Rectal smooth muscle tissue (tissue), 1 donor: ENCODE measurements at regions not wholly inside any gene's neighbourhood (a gene's known extent, or its start where the extent isn't known, plus 50 kb on each side); places are given as distances from the start of the nearest gene placed in this dataset.

ENCODE experiments used
- H3K27ac ChIP-seq: one replicate; pipeline ENCODE4 v1.7.0; 2013; ENCODE audit warnings: low read depth, low read length, inconsistent platforms
- H3K27me3 ChIP-seq: one replicate; pipeline ENCODE4 v1.7.0; 2013; ENCODE audit warnings: low read length; ENCODE audit not compliant: control insufficient read depth, insufficient read depth
- H3K36me3 ChIP-seq: one replicate; pipeline ENCODE4 v1.7.0; 2013; ENCODE audit warnings: low read length; ENCODE audit not compliant: control insufficient read depth, insufficient read depth
- H3K4me1 ChIP-seq: one replicate; pipeline ENCODE4 v1.7.0; 2013; ENCODE audit warnings: low read length; ENCODE audit not compliant: control insufficient read depth, insufficient read depth
- H3K4me3 ChIP-seq: one replicate; pipeline ENCODE4 v1.7.0; 2013; ENCODE audit warnings: low read length
- H3K9ac ChIP-seq: one replicate; pipeline ENCODE4 v1.7.0; 2013; ENCODE audit warnings: low read length

DNA sequence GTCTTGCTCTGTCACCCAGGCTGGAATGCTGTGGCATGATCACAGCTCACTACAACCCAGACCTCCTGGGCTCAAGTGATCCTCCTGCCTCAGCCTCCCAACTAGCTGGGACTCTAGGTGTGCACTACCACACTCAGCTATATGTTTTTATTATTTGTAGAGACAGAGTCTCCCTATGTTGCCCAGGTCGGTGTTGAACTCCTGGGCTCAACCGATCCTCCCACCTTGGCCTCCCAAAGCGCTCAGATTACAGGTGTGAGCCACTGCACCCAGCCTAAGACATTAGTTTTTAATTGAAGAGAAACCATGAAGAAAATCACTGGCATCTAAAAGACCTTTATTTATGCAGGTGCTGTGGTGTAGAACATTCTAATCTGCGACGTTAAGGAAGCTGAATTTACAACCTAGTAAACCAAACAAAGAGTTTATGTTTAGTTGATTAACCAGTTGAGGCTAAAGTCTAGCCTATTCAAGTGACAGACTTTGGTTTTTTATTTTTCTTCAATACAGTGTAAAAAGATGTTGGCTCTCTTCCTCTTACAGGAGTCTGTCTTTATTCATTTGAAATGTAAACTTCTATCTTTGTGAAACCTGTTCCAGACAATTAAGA is 52.5 kb upstream of the NBL1 start:
- Histone ChIP-seq H3K4me3 (no peak overlapping the region), H3K9ac (no peak overlapping the region), H3K36me3 (no peaks in the 10 kb centered on the region), H3K4me1 (peaks cover 5% of the 10 kb centered on the region), H3K27me3 (no peaks in the 10 kb centered on the region), H3K27ac (no peak overlapping the region)

DNA sequence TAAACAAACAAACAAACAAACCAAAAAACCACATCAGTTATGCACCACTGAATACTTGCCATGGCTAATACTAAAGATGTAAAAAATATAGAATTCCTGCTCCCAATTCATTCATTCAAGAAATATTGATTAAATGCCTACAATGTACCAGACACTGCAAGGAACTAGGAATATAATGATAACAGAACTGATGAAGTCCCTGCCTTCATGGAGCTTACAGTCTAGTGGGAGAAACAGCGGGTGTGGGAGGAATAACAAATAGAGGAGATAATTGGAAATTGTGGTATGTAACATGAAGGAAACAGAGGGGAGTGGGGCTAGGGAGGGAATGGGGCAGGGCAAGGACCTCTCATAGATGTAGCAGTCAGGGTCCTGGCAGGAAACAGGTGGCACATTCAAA is 58.6 kb upstream of the NBL1 start:
- H3K27ac ChIP-seq: no peak overlapping the region
- no peaks in the 10 kb centered on the region for H3K27me3 ChIP-seq
- no peak overlapping the region for H3K4me3 ChIP-seq
- no peaks in the 10 kb centered on the region for H3K36me3 ChIP-seq
- H3K9ac ChIP-seq: no peak overlapping the region
- no peaks in the 10 kb centered on the region for H3K4me1 ChIP-seq

DNA sequence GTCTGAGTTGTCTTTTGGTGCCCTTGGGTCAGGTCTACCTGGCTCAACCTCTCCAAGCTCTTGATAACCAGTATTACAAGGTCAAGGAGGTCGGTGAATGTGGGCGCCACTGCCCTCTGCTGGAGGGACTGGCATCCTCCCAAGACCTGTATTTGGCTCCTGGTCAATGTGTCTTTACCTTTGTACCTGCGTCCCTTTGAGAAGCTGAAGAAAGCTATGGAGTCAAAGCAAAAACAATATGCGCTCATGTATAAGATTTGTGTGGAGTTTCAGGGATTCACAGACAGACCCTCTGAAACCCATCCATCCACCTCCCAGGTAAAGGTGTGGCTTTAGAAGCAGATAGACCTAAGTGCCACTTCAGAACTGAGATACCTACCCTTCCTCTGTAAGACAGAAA is 61.8 kb upstream of the NBL1 start:
- Histone ChIP-seq H3K4me1 (no peaks in the 10 kb centered on the region), H3K27ac (no peak overlapping the region), H3K9ac (no peak overlapping the region), H3K27me3 (no peaks in the 10 kb centered on the region), H3K4me3 (no peak overlapping the region), H3K36me3 (no peaks in the 10 kb centered on the region)

DNA sequence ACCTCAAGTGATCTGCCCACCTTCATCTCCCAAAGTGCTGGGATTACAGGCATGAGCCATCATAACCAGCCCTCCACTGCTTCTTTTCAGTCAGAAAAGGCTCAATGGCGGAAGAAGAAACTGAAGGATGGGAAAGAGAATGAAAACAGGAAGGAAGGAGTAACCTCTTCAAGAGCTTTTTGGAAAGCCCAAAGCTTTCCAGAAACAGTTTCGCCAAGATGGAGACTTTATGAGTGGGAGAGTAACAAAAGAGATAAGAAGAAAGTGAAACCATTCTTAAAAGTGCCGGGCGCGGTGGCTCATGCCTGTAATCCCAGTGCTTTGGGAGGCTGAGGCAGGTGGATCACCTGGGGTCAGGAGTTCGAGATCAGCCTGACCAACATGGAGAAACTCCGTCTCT is 62.7 kb upstream of the NBL1 start:
- Histone ChIP-seq H3K9ac (no peak overlapping the region), H3K4me3 (no peak overlapping the region), H3K4me1 (no peaks in the 10 kb centered on the region), H3K27me3 (no peaks in the 10 kb centered on the region), H3K27ac (no peak overlapping the region), H3K36me3 (no peaks in the 10 kb centered on the region)

DNA sequence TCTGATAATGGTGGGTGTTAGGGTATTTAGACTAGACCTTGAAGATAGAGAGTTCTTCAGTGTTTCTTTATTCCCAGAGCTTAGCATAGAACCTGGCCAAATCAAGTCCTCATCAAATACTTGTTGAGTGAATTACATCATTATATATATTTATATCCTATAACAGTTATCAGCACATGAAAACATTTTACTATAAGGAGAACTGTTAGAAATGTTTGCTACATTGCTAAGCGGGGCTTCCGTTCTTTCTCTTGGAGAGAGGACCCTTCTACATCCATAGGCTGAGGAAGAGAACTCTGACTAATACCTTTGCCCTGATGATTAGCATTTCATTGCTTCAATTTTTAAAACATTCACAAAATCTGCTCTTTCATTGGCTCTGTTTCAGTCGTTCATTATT is 66.5 kb upstream of the NBL1 start:
- no peaks in the 10 kb centered on the region for H3K4me1 ChIP-seq
- H3K9ac ChIP-seq: no peak overlapping the region
- no peak overlapping the region for H3K4me3 ChIP-seq
- no peaks in the 10 kb centered on the region for H3K27me3 ChIP-seq
- H3K27ac ChIP-seq: no peak overlapping the region
- H3K36me3 ChIP-seq: no peaks in the 10 kb centered on the region

DNA sequence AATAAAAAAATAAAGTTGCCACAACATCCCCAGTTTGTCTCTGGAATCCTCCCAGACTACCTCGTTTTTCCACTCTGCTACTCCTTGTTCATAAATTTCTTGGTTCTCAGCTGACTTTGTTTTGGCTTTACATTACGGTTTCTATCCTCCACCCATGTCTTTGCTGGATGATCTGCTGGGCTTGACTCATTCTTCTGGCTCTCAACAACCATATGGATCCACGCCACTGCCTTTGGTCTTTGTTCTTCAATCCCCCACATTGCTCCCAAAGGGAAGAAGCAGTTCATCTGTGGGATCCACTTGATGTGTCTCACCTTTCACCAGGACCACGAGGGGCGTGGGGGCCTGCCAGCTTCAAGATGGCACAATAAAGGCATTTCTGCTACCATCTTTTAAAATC is 67.1 kb upstream of the NBL1 start:
- Histone ChIP-seq H3K27ac (no peak overlapping the region), H3K36me3 (no peaks in the 10 kb centered on the region), H3K9ac (no peak overlapping the region), H3K4me3 (no peak overlapping the region), H3K27me3 (no peaks in the 10 kb centered on the region), H3K4me1 (no peaks in the 10 kb centered on the region)

DNA sequence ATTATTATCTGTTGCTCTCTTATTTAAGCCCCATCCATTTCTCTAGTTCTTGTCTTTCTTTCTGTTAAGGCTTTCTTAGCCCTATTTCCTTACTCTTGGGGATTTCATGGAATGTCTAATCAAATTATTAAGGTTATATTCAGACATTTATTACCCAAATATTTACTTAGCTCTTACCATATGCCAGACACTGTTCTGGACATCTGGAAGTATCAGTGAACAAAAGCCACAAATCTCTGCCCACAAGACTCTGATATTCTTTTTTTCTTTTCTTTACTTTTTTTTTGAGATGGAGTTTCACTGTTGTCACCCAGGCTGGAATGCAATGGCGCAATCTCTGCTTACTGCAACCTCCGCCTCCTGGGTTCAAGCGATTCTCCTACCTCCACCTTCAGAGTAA is 74.3 kb upstream of the NBL1 start:
- Histone ChIP-seq H3K4me1 (no peaks in the 10 kb centered on the region), H3K9ac (no peak overlapping the region), H3K4me3 (no peak overlapping the region), H3K27ac (no peak overlapping the region), H3K36me3 (no peaks in the 10 kb centered on the region), H3K27me3 (no peaks in the 10 kb centered on the region)

DNA sequence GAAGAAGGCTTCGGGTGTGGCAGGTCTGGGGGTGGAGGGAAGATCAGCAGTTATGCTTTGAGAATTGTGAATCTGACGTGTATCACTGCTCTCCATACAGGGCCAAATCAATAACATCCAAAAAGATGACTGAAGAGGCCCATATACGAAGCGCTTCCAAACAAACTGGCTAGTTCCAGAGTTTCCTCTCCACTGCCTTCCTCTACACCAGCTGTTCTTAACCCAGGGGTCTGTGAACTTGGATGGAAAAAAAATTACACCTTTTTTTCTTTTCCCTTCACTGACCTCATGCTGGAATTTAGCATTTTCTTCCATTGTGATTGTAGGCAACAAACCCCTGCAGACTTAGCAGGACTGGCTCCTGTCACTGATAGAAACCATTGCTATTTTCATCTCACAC is 77.1 kb upstream of the NBL1 start:
- H3K27ac ChIP-seq: no peak overlapping the region
- H3K27me3 ChIP-seq: no peaks in the 10 kb centered on the region
- H3K4me3 ChIP-seq: no peak overlapping the region
- no peak overlapping the region for H3K9ac ChIP-seq
- H3K4me1 ChIP-seq: peaks cover 7% of the 10 kb centered on the region
- H3K36me3 ChIP-seq: no peaks in the 10 kb centered on the region

DNA sequence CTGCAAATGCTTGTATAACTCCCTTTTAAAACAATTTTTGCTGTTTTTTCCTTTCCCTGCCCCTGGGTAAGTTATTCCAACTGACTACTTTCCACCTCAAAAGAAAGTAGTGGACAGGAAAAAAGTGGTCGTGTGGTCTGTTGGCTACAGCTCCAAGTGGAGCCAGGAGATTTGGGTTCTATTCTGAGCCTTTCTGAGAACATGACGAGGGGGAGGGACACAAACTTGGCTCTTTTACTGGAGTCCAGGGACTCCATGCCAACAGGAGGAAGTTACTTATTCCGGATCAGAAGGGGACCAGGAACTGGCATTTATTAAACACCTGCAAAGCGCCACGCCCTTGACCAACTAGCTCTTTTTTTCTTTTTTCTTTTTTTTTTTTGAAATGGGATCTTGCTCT is 79.0 kb upstream of the CAPZB start:
- Histone ChIP-seq H3K27ac (peak overlapping the region; percentile 88), H3K4me3 (no peak overlapping the region), H3K4me1 (peaks cover 7% of the 10 kb centered on the region), H3K27me3 (no peaks in the 10 kb centered on the region), H3K9ac (peak overlapping the region; percentile 5), H3K36me3 (no peaks in the 10 kb centered on the region)

DNA sequence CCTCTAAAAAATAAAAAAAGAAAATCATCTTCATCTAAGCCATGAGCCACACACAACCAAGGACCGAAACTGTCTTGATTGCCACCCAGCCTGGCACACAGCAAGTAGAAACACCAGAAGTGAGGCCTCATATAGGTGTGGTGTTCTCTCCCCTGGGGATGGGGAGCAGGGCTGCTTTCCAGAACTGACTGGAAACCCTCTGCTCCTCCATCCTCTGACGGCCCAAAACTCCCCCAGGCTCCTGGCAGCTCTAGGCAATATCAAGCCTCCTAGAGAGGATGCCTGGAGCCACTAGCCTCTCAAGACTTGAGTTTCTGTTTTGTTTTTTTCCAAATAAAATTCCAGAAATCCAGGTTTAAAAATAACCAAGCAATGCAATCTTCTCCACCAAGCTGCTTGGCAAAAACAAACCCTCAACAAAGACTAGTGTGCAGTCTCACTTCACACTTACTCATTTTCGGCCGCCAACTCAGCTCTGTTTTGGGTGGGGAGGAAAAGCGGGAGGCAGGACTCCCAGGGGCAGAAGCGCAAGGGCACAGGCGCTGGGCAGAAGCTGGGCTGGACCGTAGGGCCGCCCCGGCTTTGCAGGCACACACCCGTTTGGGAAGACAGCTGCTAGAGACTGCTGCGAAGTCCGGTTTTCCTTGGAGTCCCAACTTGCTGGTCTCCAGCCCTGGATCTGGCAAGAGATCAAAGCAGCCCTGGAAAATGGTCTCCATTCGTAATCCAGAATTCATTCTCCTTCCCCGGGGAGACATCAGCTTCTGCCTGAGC is 78.2 kb upstream of the CAPZB start:
- peak overlapping the region; percentile 88 for H3K27ac ChIP-seq
- H3K36me3 ChIP-seq: no peaks in the 10 kb centered on the region
- H3K4me1 ChIP-seq: peaks cover 7% of the 10 kb centered on the region
- H3K4me3 ChIP-seq: peak overlapping the region; percentile 32
- H3K27me3 ChIP-seq: no peaks in the 10 kb centered on the region
- H3K9ac ChIP-seq: peak overlapping the region; percentile 5

DNA sequence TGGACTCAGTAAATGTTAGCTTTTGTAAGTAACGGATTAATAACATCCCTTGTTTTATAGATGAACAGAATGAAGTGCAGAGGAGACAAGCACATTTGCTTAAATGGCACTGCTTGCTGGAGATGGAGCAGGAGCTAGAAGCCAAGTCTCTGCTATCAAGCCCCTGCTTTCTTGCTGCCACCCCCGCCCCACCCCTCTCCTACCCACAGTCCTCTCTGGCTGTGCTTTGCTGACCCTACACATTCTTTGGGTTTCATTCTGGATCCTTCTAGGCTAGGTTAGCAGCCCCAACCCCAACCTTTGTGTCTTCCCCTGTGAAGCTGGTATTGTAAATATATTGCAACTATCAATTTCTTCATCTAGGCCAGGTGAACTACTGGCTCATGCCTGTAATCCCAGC is 77.5 kb upstream of the CAPZB start:
- no peaks in the 10 kb centered on the region for H3K36me3 ChIP-seq
- H3K4me3 ChIP-seq: no peak overlapping the region
- H3K9ac ChIP-seq: no peak overlapping the region
- peaks cover 7% of the 10 kb centered on the region for H3K4me1 ChIP-seq
- H3K27ac ChIP-seq: peak overlapping the region; percentile 88
- no peaks in the 10 kb centered on the region for H3K27me3 ChIP-seq

DNA sequence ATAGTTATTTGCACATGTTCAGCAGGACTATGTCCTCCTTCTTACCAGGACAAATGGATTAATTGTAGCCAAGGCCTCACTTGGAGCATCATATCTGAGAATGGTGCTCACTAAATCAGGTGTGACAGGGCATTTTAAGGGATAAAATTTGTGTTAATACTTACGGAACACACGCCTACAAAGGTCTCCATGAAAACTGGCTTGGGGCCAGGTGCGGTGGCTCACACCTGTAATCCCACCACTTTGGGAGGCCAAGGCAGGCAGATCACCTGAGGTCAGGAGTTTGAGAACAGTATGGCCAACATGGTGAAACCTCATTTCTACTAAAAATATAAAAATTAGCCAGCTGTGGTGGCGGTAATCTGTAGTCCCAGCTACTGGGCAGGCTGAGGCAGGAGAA is 75.1 kb upstream of the CAPZB start:
- Histone ChIP-seq H3K4me3 (no peak overlapping the region), H3K9ac (no peak overlapping the region), H3K4me1 (peaks cover 7% of the 10 kb centered on the region), H3K36me3 (no peaks in the 10 kb centered on the region), H3K27me3 (no peaks in the 10 kb centered on the region), H3K27ac (no peak overlapping the region)

DNA sequence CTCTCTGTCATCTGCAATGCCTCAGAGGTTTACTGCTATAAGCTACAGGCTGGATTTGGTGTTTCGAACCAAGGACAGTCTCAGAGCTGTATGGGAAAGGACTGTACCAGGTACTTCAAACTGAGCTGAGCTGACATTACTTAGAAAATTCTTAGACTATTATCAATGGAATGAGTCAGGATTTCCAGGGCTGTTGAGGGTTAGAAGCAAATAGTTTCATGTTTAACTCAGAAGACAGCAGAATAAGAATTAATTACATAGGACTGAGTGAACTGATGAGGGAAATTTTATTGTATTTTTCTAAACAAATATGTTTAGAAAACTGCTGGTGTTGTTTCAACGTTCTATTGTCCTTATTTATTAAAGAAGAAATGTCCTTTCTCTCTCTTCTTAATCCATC is 74.3 kb upstream of the CAPZB start:
- Histone ChIP-seq H3K27ac (no peak overlapping the region), H3K9ac (no peak overlapping the region), H3K27me3 (no peaks in the 10 kb centered on the region), H3K4me1 (peaks cover 7% of the 10 kb centered on the region), H3K4me3 (no peak overlapping the region), H3K36me3 (no peaks in the 10 kb centered on the region)
